SK-N-SH treated with all-trans-retinoic acid at 6 μM for 48 hours (cell line): ENCODE measurements at regions not wholly inside any gene's neighbourhood (a gene's known extent, or its start where the extent isn't known, plus 50 kb on each side); places are given as distances from the start of the nearest gene placed in this dataset.

Experiments
- ATAC-seq: fragments of 200-7000 bp; cut with Tn5 transposase; 3 replicates; pipeline ENCODE4 v1.9.1; 2020; ENCODE audit warnings: mild to moderate bottlenecking, moderate library complexity
- ARNTL ChIP-seq: fragments of 450-650 bp; formaldehyde crosslinking; IDR thresholded peaks from 2 replicates; pipeline ENCODE4 v1.5.0; 2020; ENCODE audit warnings: low read depth, mild to moderate bottlenecking, moderate library complexity, borderline replicate concordance
- BACH2 ChIP-seq: fragments of 250-450 bp; sonication (Bioruptor Pico); IDR thresholded peaks from 2 replicates; pipeline ENCODE4 v1.9.0; 2021; ENCODE audit warnings: mild to moderate bottlenecking, borderline replicate concordance
- CREB5 ChIP-seq: fragments of 250-450 bp; sonication (Bioruptor Pico); IDR thresholded peaks from 2 replicates; pipeline ENCODE4 v1.5.1; 2020; ENCODE audit warnings: low read depth, mild to moderate bottlenecking, moderate library complexity
- CSDC2 ChIP-seq: fragments of 250-450 bp; sonication (Bioruptor Pico); IDR thresholded peaks from 2 replicates; pipeline ENCODE4 v1.5.0; 2020; ENCODE audit warnings: mild to moderate bottlenecking, moderate library complexity
- ESRRG ChIP-seq: fragments of 250-450 bp; sonication (Bioruptor Pico); IDR thresholded peaks from 2 replicates; pipeline ENCODE4 v1.6.1; 2021; ENCODE audit warnings: mild to moderate bottlenecking
- GLIS3 ChIP-seq: fragments of 250-450 bp; sonication (Bioruptor Pico); IDR thresholded peaks from 2 replicates; pipeline ENCODE4 v1.5.0; 2020; ENCODE audit warnings: mild to moderate bottlenecking, moderate library complexity
- ISL1 ChIP-seq: fragments of 250-450 bp; sonication (Bioruptor Pico); IDR thresholded peaks from 2 replicates; pipeline ENCODE4 v2.1.2; 2022; ENCODE audit warnings: mild to moderate bottlenecking, moderate library complexity
- POU6F1 ChIP-seq: fragments of 250-450 bp; sonication (Bioruptor Pico); IDR thresholded peaks from 2 replicates; pipeline ENCODE4 v1.8.0; 2021; ENCODE audit warnings: low read depth, mild to moderate bottlenecking, moderate library complexity, borderline replicate concordance
- PPARA ChIP-seq: fragments of 250-450 bp; sonication (Bioruptor Pico); IDR thresholded peaks from 2 replicates; pipeline ENCODE4 v1.5.0; 2020; ENCODE audit warnings: mild to moderate bottlenecking, borderline replicate concordance
- RARB ChIP-seq: fragments of 250-450 bp; sonication (Bioruptor Pico); IDR thresholded peaks from 2 replicates; pipeline ENCODE4 v1.8.0; 2021; ENCODE audit warnings: mild to moderate bottlenecking, moderate library complexity
- SNAI2 ChIP-seq: fragments of 250-450 bp; sonication (Bioruptor Pico); IDR thresholded peaks from 2 replicates; pipeline ENCODE4 v1.5.0; 2020; ENCODE audit warnings: mild to moderate bottlenecking, moderate library complexity
- TCF4 ChIP-seq: fragments of 250-450 bp; sonication (Bioruptor Pico); IDR thresholded peaks from 2 replicates; pipeline ENCODE4 v1.8.0; 2021; ENCODE audit warnings: mild to moderate bottlenecking, moderate library complexity, borderline replicate concordance
- TOX ChIP-seq: fragments of 250-450 bp; sonication (Bioruptor Pico); IDR thresholded peaks from 2 replicates; pipeline ENCODE4 v1.8.0; 2021; ENCODE audit warnings: mild to moderate bottlenecking, moderate library complexity, borderline replicate concordance
- TSHZ2 ChIP-seq: fragments of 250-450 bp; sonication (Bioruptor Pico); IDR thresholded peaks from 2 replicates; pipeline ENCODE4 v1.5.0; 2020; ENCODE audit warnings: mild to moderate bottlenecking, moderate library complexity
- ZC3H10 ChIP-seq: fragments of 250-450 bp; sonication (Bioruptor Pico); IDR thresholded peaks from 2 replicates; pipeline ENCODE4 v1.5.1; 2021; ENCODE audit warnings: mild to moderate bottlenecking, moderate library complexity
- ZFP30 ChIP-seq: fragments of 450-650 bp; formaldehyde crosslinking; IDR thresholded peaks from 2 replicates; pipeline ENCODE4 v1.5.0; 2022; ENCODE audit warnings: mild to moderate bottlenecking, moderate library complexity
- ZNF565 ChIP-seq: fragments of 450-650 bp; formaldehyde crosslinking; conservative IDR thresholded peaks from 2 replicates; pipeline ENCODE4 v1.5.0; 2020; ENCODE audit warnings: low read depth, mild to moderate bottlenecking, moderate library complexity
- ZNF70 ChIP-seq: fragments of 450-650 bp; formaldehyde crosslinking; IDR thresholded peaks from 2 replicates; pipeline ENCODE4 v1.5.0; 2020; ENCODE audit warnings: mild to moderate bottlenecking, moderate library complexity
- ZNF8 ChIP-seq: fragments of 450-650 bp; formaldehyde crosslinking; IDR thresholded peaks from 2 replicates; pipeline ENCODE4 v1.5.0; 2020; ENCODE audit warnings: mild to moderate bottlenecking, moderate library complexity
- TF ChIP-seq, protein P1 (sequence below): fragments of 250-450 bp; sonication (Bioruptor Pico); IDR thresholded peaks from 2 replicates; pipeline ENCODE4 v1.5.1; 2021; ENCODE audit warnings: mild to moderate bottlenecking, moderate library complexity
- TF ChIP-seq, protein P2 (sequence below): fragments of 250-450 bp; sonication (Bioruptor Pico); IDR thresholded peaks from 2 replicates; pipeline ENCODE4 v1.8.0; 2020; ENCODE audit warnings: mild to moderate bottlenecking, moderate library complexity, borderline replicate concordance

- no peak for TF ChIP-seq ESRRG (CRISPR knock-in tag)
- TF ChIP-seq BACH2 (CRISPR knock-in tag) = no peak
- no peak for TF ChIP-seq ZC3H10 (CRISPR knock-in tag)
- no peak for TF ChIP-seq TOX (CRISPR knock-in tag)
- TF ChIP-seq, protein P1, sequence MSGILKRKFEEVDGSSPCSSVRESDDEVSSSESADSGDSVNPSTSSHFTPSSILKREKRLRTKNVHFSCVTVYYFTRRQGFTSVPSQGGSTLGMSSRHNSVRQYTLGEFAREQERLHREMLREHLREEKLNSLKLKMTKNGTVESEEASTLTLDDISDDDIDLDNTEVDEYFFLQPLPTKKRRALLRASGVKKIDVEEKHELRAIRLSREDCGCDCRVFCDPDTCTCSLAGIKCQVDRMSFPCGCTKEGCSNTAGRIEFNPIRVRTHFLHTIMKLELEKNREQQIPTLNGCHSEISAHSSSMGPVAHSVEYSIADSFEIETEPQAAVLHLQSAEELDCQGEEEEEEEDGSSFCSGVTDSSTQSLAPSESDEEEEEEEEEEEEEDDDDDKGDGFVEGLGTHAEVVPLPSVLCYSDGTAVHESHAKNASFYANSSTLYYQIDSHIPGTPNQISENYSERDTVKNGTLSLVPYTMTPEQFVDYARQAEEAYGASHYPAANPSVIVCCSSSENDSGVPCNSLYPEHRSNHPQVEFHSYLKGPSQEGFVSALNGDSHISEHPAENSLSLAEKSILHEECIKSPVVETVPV (CRISPR knock-in tag) = no peak
- no peak for TF ChIP-seq GLIS3 (CRISPR knock-in tag)
- TF ChIP-seq, protein P2, sequence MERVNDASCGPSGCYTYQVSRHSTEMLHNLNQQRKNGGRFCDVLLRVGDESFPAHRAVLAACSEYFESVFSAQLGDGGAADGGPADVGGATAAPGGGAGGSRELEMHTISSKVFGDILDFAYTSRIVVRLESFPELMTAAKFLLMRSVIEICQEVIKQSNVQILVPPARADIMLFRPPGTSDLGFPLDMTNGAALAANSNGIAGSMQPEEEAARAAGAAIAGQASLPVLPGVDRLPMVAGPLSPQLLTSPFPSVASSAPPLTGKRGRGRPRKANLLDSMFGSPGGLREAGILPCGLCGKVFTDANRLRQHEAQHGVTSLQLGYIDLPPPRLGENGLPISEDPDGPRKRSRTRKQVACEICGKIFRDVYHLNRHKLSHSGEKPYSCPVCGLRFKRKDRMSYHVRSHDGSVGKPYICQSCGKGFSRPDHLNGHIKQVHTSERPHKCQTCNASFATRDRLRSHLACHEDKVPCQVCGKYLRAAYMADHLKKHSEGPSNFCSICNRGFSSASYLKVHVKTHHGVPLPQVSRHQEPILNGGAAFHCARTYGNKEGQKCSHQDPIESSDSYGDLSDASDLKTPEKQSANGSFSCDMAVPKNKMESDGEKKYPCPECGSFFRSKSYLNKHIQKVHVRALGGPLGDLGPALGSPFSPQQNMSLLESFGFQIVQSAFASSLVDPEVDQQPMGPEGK (CRISPR knock-in tag) = no peak
- no peak for TF ChIP-seq ZNF70 (CRISPR knock-in tag)
- TF ChIP-seq ZNF8 (CRISPR knock-in tag) = no peak
- no peak for TF ChIP-seq ZNF565 (CRISPR knock-in tag)
- no peak for TF ChIP-seq ISL1
- no peak for TF ChIP-seq TCF4
- no peak for TF ChIP-seq TSHZ2 (CRISPR knock-in tag)
- TF ChIP-seq RARB = no peak
- TF ChIP-seq ZFP30 (CRISPR knock-in tag) = no peak
- TF ChIP-seq, all 23 proteins: peak for 0
- ATAC-seq = no peak
These were observed 60.7 kb upstream of the URI1 start for GRCh38 chr19:29881386-29881785.

- no peak for ATAC-seq
- TF ChIP-seq GLIS3 (CRISPR knock-in tag) (no peak), ZNF565 (CRISPR knock-in tag) (no peak), POU6F1 (CRISPR knock-in tag) (no peak), TCF4 (no peak), PPARA (CRISPR knock-in tag) (no peak), ESRRG (CRISPR knock-in tag) (no peak), TOX (CRISPR knock-in tag) (no peak), ARNTL (CRISPR knock-in tag) (no peak), ZC3H10 (CRISPR knock-in tag) (no peak), SNAI2 (no peak), CREB5 (CRISPR knock-in tag) (no peak), ZNF70 (CRISPR knock-in tag) (no peak), CSDC2 (no peak), ISL1 (no peak)
These were observed 59.3 kb upstream of the URI1 start for GRCh38 chr19:29882719-29883105.

- no peak for TF ChIP-seq TCF4
- TF ChIP-seq ZNF70 (CRISPR knock-in tag) = no peak
- TF ChIP-seq, protein P1 (CRISPR knock-in tag) = no peak
- TF ChIP-seq ZC3H10 (CRISPR knock-in tag) = no peak
- no peak for ATAC-seq
These were observed 58.0 kb upstream of the URI1 start for GRCh38 chr19:29884044-29884443.
